GM12891 (cell line): ENCODE measurements at regions not wholly inside any gene's neighbourhood (a gene's known extent, or its start where the extent isn't known, plus 50 kb on each side); places are given as distances from the start of the nearest gene placed in this dataset.

Source experiments
- PAX5 ChIP-seq: IDR thresholded peaks from 2 replicates; pipeline ENCODE4 v1.6.1; 2011; ENCODE audit warnings: low read length, moderate library complexity, mild to moderate bottlenecking; ENCODE audit not compliant: insufficient read depth, severe bottlenecking
- POLR2A ChIP-seq: IDR thresholded peaks from 2 replicates; pipeline ENCODE4 v1.6.1; 2011; ENCODE audit warnings: low read depth, low read length, control low read depth
- POLR2AphosphoS5 ChIP-seq: IDR thresholded peaks from 2 replicates; pipeline ENCODE4 v1.6.1; 2011; ENCODE audit warnings: low read depth, low read length, control low read depth
- POU2F2 ChIP-seq: IDR thresholded peaks from 2 replicates; pipeline ENCODE4 v1.6.1; 2011; ENCODE audit warnings: low read depth, mild to moderate bottlenecking, control low read depth, low read length, moderate library complexity
- SPI1 ChIP-seq: IDR thresholded peaks from 2 replicates; pipeline ENCODE4 v1.6.1; 2011; ENCODE audit warnings: low read depth, low read length, control low read depth
- TAF1 ChIP-seq: IDR thresholded peaks from 2 replicates; pipeline ENCODE4 v1.6.1; 2011; ENCODE audit warnings: low read depth, low read length, control low read depth

DNA sequence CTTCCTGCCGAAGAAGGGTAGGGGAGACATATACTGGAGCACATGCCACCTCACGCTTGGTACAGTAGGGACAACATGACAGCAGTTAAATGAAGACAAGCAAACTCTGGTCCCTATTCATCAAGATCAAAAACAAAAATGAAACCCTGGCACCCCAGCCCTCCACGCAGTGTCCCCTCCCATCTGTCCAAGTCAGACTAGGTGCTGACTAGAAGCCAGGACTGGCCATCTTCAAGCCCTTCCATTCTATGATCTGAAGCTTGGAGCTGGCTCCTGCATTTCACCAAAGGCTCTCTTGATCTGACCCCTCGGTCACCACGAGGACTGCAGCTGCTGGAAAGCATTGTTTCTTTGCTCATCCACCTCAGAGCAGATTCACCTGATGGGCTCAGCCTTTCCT lies 158.9 kb upstream of the GGTLC1 start:
- no peak for TF ChIP-seq POLR2A
- no peak for TF ChIP-seq TAF1
- TF ChIP-seq SPI1: no peak
- no peak for TF ChIP-seq POLR2AphosphoS5
- TF ChIP-seq PAX5: no peak
- no peak for TF ChIP-seq POU2F2
